Uterus (tissue), 2 donors: ENCODE measurements at regions not wholly inside any gene's neighbourhood (a gene's known extent, or its start where the extent isn't known, plus 50 kb on each side); places are given as distances from the start of the nearest gene placed in this dataset.

Source experiments
- POLR2A ChIP-seq, 2 donors: fragments of 450-650 bp; IDR thresholded peaks; one replicate each; pipeline ENCODE4 v1.6.1; 2016; ENCODE audit warnings: antibody characterized with exemption in 2 of 2, mild to moderate bottlenecking in 1 of 2, moderate library complexity in 1 of 2
- TF ChIP-seq, protein P1 (sequence below), 4 experiments: fragments of 200-600 bp in 2 of 4; fragments of 450-650 bp in 2 of 4; sonication (generic) in 2 of 4; IDR thresholded peaks; one replicate each; pipeline ENCODE4 v1.5.1; 2016 to 2019; ENCODE audit warnings: antibody characterized with exemption in 4 of 4, mild to moderate bottlenecking in 2 of 4, moderate library complexity in 1 of 4

DNA sequence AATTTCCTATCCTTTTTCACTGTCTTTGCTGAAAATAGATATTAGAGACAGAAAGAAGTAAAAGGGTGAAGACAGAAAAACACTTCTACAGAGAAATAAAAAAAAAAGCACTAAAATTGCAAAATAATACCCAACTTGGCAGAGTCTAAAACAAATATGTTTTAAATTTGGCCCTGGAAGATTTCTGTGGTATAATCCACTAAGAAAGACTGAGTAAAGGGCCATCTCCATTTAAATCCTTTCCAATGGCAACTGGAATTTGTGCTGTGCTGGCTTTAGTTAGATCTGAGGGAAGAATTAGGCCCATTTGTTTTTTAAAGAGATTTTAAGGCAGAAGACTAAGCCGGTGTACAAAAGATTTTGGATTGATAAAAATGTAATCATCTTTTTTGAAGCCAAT, 321.2 kb downstream of the GJA1 start:
- TF ChIP-seq, protein P1, sequence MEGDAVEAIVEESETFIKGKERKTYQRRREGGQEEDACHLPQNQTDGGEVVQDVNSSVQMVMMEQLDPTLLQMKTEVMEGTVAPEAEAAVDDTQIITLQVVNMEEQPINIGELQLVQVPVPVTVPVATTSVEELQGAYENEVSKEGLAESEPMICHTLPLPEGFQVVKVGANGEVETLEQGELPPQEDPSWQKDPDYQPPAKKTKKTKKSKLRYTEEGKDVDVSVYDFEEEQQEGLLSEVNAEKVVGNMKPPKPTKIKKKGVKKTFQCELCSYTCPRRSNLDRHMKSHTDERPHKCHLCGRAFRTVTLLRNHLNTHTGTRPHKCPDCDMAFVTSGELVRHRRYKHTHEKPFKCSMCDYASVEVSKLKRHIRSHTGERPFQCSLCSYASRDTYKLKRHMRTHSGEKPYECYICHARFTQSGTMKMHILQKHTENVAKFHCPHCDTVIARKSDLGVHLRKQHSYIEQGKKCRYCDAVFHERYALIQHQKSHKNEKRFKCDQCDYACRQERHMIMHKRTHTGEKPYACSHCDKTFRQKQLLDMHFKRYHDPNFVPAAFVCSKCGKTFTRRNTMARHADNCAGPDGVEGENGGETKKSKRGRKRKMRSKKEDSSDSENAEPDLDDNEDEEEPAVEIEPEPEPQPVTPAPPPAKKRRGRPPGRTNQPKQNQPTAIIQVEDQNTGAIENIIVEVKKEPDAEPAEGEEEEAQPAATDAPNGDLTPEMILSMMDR (IDR thresholded peaks at IDR 0.05): no peak
- no peak for TF ChIP-seq POLR2A (IDR thresholded peaks at IDR 0.05)
